Activated T-helper 17 cell treated with anti-CD3 and anti-CD28 coated beads, Interleukin-2, amount 50 U/mL, for 72 hours (primary cell): ENCODE measurements at regions not wholly inside any gene's neighbourhood (a gene's known extent, or its start where the extent isn't known, plus 50 kb on each side); places are given as distances from the start of the nearest gene placed in this dataset.

Source experiments
- ATAC-seq: fragments of 150-1000 bp; cut with Tn5 transposase; replicated peaks from 2 replicates; pipeline ENCODE4 v1.10.0; 2021; ENCODE audit warnings: mild to moderate bottlenecking, moderate library complexity
- H3K27ac Mint-ChIP-seq: one replicate; pipeline ENCODE4 v1.8.0; 2022; ENCODE audit warnings: mixed read lengths
- H3K27me3 Mint-ChIP-seq: one replicate; pipeline ENCODE4 v1.8.0; 2022; ENCODE audit warnings: mixed read lengths
- H3K36me3 Mint-ChIP-seq: one replicate; pipeline ENCODE4 v1.8.0; 2022; ENCODE audit warnings: low read depth, mild to moderate bottlenecking, mixed read lengths
- H3K4me1 Mint-ChIP-seq: one replicate; pipeline ENCODE4 v1.8.0; 2022; ENCODE audit warnings: mixed read lengths
- H3K4me3 Mint-ChIP-seq: one replicate; pipeline ENCODE4 v1.8.0; 2022; ENCODE audit warnings: mild to moderate bottlenecking, mixed read lengths
- H3K9me3 Mint-ChIP-seq: one replicate; pipeline ENCODE4 v1.8.0; 2022; ENCODE audit warnings: mixed read lengths

GRCh38 chr2:56476509-56477071, 292.8 kb downstream of the CCDC85A start:
- no peak for ATAC-seq
- H3K4me1 Mint-ChIP-seq, result no peaks in the 10 kb centered on the region
- H3K27me3 Mint-ChIP-seq, result no peaks in the 10 kb centered on the region
- no peak overlapping the region for H3K4me3 Mint-ChIP-seq
- H3K27ac Mint-ChIP-seq, result no peak overlapping the region
- H3K36me3 Mint-ChIP-seq, result no peaks in the 10 kb centered on the region
- peaks cover 5% of the 10 kb centered on the region for H3K9me3 Mint-ChIP-seq

GRCh38 chr2:56478027-56478426, 294.2 kb downstream of the CCDC85A start:
- Mint-ChIP-seq H3K4me1 (no peaks in the 10 kb centered on the region), H3K9me3 (peaks cover 8% of the 10 kb centered on the region), H3K27ac (no peak overlapping the region), H3K27me3 (no peaks in the 10 kb centered on the region), H3K4me3 (no peak overlapping the region), H3K36me3 (no peaks in the 10 kb centered on the region)
- no peak for ATAC-seq

GRCh38 chr2:56483081-56483480, 299.3 kb downstream of the CCDC85A start:
- Mint-ChIP-seq H3K27me3 (no peaks in the 10 kb centered on the region), H3K36me3 (no peaks in the 10 kb centered on the region), H3K4me1 (no peaks in the 10 kb centered on the region), H3K9me3 (peaks cover 23% of the 10 kb centered on the region), H3K4me3 (no peak overlapping the region), H3K27ac (no peak overlapping the region)
- no peak for ATAC-seq

- Mint-ChIP-seq H3K27me3 (no peaks in the 10 kb centered on the region), H3K9me3 (peaks cover 23% of the 10 kb centered on the region), H3K4me1 (no peaks in the 10 kb centered on the region), H3K4me3 (no peak overlapping the region), H3K27ac (no peak overlapping the region), H3K36me3 (no peaks in the 10 kb centered on the region)
- no peak for ATAC-seq
These were observed 301.1 kb downstream of the CCDC85A start for GRCh38 chr2:56484906-56485305.

- no peak for ATAC-seq
- Mint-ChIP-seq H3K27me3 (no peaks in the 10 kb centered on the region), H3K4me1 (no peaks in the 10 kb centered on the region), H3K4me3 (no peak overlapping the region), H3K36me3 (no peaks in the 10 kb centered on the region), H3K27ac (no peak overlapping the region), H3K9me3 (peaks cover 9% of the 10 kb centered on the region)
These were observed 316.5 kb downstream of the CCDC85A start for GRCh38 chr2:56500317-56500716.

GRCh38 chr2:56502616-56503015, 318.8 kb downstream of the CCDC85A start:
- Mint-ChIP-seq H3K4me3 (no peak overlapping the region), H3K27me3 (no peaks in the 10 kb centered on the region), H3K36me3 (no peaks in the 10 kb centered on the region), H3K4me1 (no peaks in the 10 kb centered on the region), H3K27ac (no peak overlapping the region), H3K9me3 (peaks cover 8% of the 10 kb centered on the region)
- no peak for ATAC-seq

- H3K36me3 Mint-ChIP-seq, result no peaks in the 10 kb centered on the region
- H3K4me1 Mint-ChIP-seq, result no peaks in the 10 kb centered on the region
- H3K27ac Mint-ChIP-seq, result no peak overlapping the region
- ATAC-seq, result no peak
- peaks cover 4% of the 10 kb centered on the region for H3K9me3 Mint-ChIP-seq
- H3K4me3 Mint-ChIP-seq, result no peak overlapping the region
- H3K27me3 Mint-ChIP-seq, result no peaks in the 10 kb centered on the region
These were observed 322.1 kb downstream of the CCDC85A start for GRCh38 chr2:56505885-56506284.

GRCh38 chr2:56508662-56509061, 324.9 kb downstream of the CCDC85A start:
- no peaks in the 10 kb centered on the region for H3K36me3 Mint-ChIP-seq

GRCh38 chr2:56510610-56511009, 326.8 kb downstream of the CCDC85A start:
- Mint-ChIP-seq H3K4me1 (no peaks in the 10 kb centered on the region), H3K27ac (no peak overlapping the region), H3K9me3 (peaks cover 15% of the 10 kb centered on the region), H3K36me3 (no peaks in the 10 kb centered on the region), H3K27me3 (no peaks in the 10 kb centered on the region), H3K4me3 (no peak overlapping the region)
- no peak for ATAC-seq

More at GRCh38 chr2:56508662-56509061, 324.9 kb downstream of the CCDC85A start:
- Mint-ChIP-seq H3K27me3 (no peaks in the 10 kb centered on the region), H3K27ac (no peak overlapping the region), H3K4me3 (no peak overlapping the region), H3K9me3 (peaks cover 15% of the 10 kb centered on the region), H3K4me1 (no peaks in the 10 kb centered on the region)
- no peak for ATAC-seq

- no peak for ATAC-seq
- H3K27ac Mint-ChIP-seq, result no peak overlapping the region
These were observed 331.6 kb downstream of the CCDC85A start for GRCh38 chr2:56515399-56515798.

GRCh38 chr2:56519806-56520205, 336.0 kb downstream of the CCDC85A start:
- Mint-ChIP-seq H3K9me3 (no peaks in the 10 kb centered on the region), H3K4me3 (no peak overlapping the region), H3K36me3 (no peaks in the 10 kb centered on the region), H3K4me1 (no peaks in the 10 kb centered on the region), H3K27ac (no peak overlapping the region), H3K27me3 (no peaks in the 10 kb centered on the region)
- no peak for ATAC-seq

More at GRCh38 chr2:56515399-56515798, 331.6 kb downstream of the CCDC85A start:
- no peaks in the 10 kb centered on the region for H3K36me3 Mint-ChIP-seq
- peaks cover 11% of the 10 kb centered on the region for H3K9me3 Mint-ChIP-seq
- no peaks in the 10 kb centered on the region for H3K4me1 Mint-ChIP-seq
- H3K4me3 Mint-ChIP-seq, result no peak overlapping the region
- no peaks in the 10 kb centered on the region for H3K27me3 Mint-ChIP-seq

- ATAC-seq, result no peak
- H3K4me1 Mint-ChIP-seq, result no peaks in the 10 kb centered on the region
- no peaks in the 10 kb centered on the region for H3K27me3 Mint-ChIP-seq
- H3K36me3 Mint-ChIP-seq, result no peaks in the 10 kb centered on the region
- peaks cover 8% of the 10 kb centered on the region for H3K9me3 Mint-ChIP-seq
- H3K4me3 Mint-ChIP-seq, result no peak overlapping the region
- no peak overlapping the region for H3K27ac Mint-ChIP-seq
These were observed 338.9 kb downstream of the CCDC85A start for GRCh38 chr2:56522605-56523089.

GRCh38 chr2:56523816-56524215, 340.0 kb downstream of the CCDC85A start:
- no peaks in the 10 kb centered on the region for H3K4me1 Mint-ChIP-seq
- no peak overlapping the region for H3K4me3 Mint-ChIP-seq
- no peaks in the 10 kb centered on the region for H3K27me3 Mint-ChIP-seq
- no peaks in the 10 kb centered on the region for H3K36me3 Mint-ChIP-seq
- H3K9me3 Mint-ChIP-seq, result peaks cover 8% of the 10 kb centered on the region
- H3K27ac Mint-ChIP-seq, result no peak overlapping the region
- no peak for ATAC-seq

- Mint-ChIP-seq H3K4me1 (no peaks in the 10 kb centered on the region), H3K27me3 (no peaks in the 10 kb centered on the region), H3K9me3 (peaks cover 9% of the 10 kb centered on the region), H3K27ac (no peak overlapping the region), H3K4me3 (no peak overlapping the region), H3K36me3 (no peaks in the 10 kb centered on the region)
- no peak for ATAC-seq
These were observed 348.1 kb downstream of the CCDC85A start for GRCh38 chr2:56531668-56532420.

- Mint-ChIP-seq H3K36me3 (no peaks in the 10 kb centered on the region), H3K4me3 (no peak overlapping the region), H3K27ac (no peak overlapping the region), H3K27me3 (no peaks in the 10 kb centered on the region), H3K9me3 (peaks cover 8% of the 10 kb centered on the region), H3K4me1 (no peaks in the 10 kb centered on the region)
- ATAC-seq, result no peak
These were observed 350.5 kb downstream of the CCDC85A start for GRCh38 chr2:56534321-56534720.
